Sigmoid colon (tissue), 6 donors: ENCODE measurements at regions not wholly inside any gene's neighbourhood (a gene's known extent, or its start where the extent isn't known, plus 50 kb on each side); places are given as distances from the start of the nearest gene placed in this dataset.
"Not testable (repeated sequence)": the region's sequence is repeated elsewhere in the genome, so short reads cannot be mapped to it uniquely, and the experiment has no call there.

ENCODE experiments used
- DNase-seq: peaks from one replicate; pipeline ENCODE4 v3.0.0-alpha.2; 2019
- H3K27ac ChIP-seq, 4 donors: fragments of 200-600 bp; sonication (generic); one replicate each; pipeline ENCODE4 v1.5.1; 2016 to 2019; ENCODE audit warnings: mild to moderate bottlenecking in 1 of 4
- H3K27me3 ChIP-seq, 3 donors: fragments of 200-600 bp; sonication (generic); one replicate each; pipeline ENCODE4 v1.5.1; 2019; ENCODE audit warnings: mild to moderate bottlenecking in 1 of 3
- H3K36me3 ChIP-seq, 4 donors: fragments of 200-600 bp; sonication (generic); one replicate each; pipeline ENCODE4 v1.5.1; 2016 to 2019
- H3K4me1 ChIP-seq, 4 donors: fragments of 200-600 bp; sonication (generic); one replicate each; pipeline ENCODE4 v1.5.1; 2017 to 2019
- H3K4me3 ChIP-seq, 4 donors: fragments of 200-600 bp; sonication (generic); one replicate each; pipeline ENCODE4 v1.5.1; 2017 to 2019; ENCODE audit warnings: mild to moderate bottlenecking in 2 of 4, moderate library complexity in 1 of 4
- H3K9me3 ChIP-seq, 4 donors: fragments of 200-600 bp in 3 of 4; sonication (generic) in 3 of 4; one replicate each; pipeline versions ENCODE4 v1.5.1 to v1.6.1; 2013 to 2019
- WGBS, 2 donors: extraction: QIAGEN DNeasy Blood & Tissue Kit; methylation state at CpG; one replicate each; pipeline ENCODE4 v1.1.7; 2013; 5-methylcytosine and 5-hydroxymethylcytosine counted together
- intact Hi-C: fragments of 100-400 bp; cut with DNase I; formaldehyde crosslinking; loops from one replicate; pipeline ENCODE4 v1.15.1; 2023
- donor health status: healthy with polysubstance abuse.
- donor health status: healthy.

DNA sequence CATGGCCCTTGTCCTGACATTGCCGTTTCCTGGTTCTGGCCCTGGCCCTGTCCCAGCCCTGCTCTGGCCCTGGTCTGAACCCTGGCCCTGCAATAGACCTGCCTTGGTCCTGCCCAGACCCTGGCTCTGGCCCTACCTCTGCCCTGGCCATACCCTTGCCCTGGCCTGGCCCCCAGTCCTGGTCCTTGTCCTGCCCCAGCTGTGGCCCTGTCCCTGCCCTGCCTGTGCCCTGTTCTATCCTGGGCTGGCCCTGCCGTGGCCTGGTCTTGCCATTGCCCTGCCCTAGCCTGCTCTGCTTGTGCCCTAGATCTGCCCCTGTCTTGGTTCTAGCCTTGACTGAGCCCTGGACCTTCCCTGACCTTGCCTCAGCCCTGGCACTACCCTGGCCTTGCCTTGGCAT is 1560.1 kb downstream of the RPIA start:
- intact Hi-C loops, DNase-seq, H3K27me3 ChIP-seq, H3K4me1 ChIP-seq, H3K4me3 ChIP-seq, H3K36me3 ChIP-seq, H3K9me3 ChIP-seq, H3K27ac ChIP-seq: not testable (repeated sequence)
- WGBS, 2 donors = 78 to 83% methylated on average over 2 of the region's 2 CpGs

DNA sequence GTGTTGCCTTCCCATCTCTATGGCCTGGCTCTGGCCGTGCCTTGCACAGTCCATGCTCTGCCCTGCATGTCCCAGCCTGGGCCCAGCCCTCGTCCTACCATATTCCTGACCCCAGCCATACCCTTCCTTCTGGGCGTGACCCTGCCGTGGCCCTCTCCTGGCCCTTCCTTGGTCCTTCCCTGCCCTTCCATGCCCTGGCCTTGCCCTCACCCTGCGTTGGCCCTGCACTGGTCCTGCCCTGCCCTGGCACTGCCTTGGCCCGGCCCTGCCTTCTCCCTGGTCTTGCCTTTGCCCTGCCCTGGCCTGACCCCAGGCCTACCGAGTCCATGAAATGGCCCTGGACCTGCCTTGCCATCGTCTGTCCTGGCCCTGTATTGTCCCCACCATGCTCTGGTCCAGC is 1561.8 kb downstream of the RPIA start:
- intact Hi-C loops, H3K4me3 ChIP-seq, H3K27ac ChIP-seq, H3K27me3 ChIP-seq, H3K36me3 ChIP-seq, H3K9me3 ChIP-seq, DNase-seq, H3K4me1 ChIP-seq: not testable (repeated sequence)
- WGBS, 2 donors = 85 to 88% methylated on average over 8 of the region's 8 CpGs

DNA sequence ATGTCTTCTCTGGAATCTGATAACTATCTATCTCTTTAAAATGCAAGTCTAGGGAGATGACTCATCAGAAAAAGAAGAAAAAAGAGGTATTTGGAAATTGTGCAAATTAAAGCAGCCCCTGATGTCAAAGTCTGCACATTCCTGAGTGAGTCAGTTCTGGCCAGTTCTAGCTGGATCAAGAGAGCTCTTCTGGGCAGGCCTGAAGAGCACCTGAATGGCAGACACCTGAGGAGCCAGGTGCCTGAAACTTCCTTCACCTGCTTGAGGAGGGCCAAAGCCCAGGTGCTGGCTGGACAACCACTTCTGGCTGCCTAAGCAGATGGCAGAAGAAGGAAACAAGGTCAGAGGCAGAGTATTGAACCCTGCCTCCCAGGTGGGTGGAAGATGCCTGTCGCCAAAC is 1575.4 kb downstream of the RPIA start:
- H3K4me3 ChIP-seq, H3K36me3 ChIP-seq, H3K4me1 ChIP-seq, intact Hi-C loops, H3K9me3 ChIP-seq, DNase-seq, H3K27me3 ChIP-seq, H3K27ac ChIP-seq: not testable (repeated sequence)
- 89 to 95% methylated on average over 1 of the region's 1 CpG for WGBS, 2 donors

DNA sequence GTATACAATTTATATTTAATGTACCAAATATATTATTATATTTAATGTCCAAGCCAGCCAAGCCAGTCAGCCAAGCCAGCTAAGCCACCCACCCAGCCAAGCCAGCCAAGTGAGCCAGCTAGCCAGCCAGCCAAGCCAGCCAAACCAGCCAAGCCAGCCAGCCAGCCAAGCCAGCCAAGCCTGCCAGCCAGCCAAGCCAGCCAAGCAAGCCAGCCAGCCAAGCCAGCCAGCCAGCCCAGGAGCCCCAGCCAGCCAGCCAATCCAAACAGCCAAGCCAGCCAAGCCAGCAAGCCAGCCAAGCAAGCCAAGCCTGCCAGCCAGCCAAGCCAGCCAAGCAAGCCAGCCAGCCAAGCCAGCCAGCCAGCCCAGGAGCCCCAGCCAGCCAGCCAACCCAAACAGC is 1596.3 kb downstream of the RPIA start:
- intact Hi-C loops, H3K4me1 ChIP-seq, H3K27me3 ChIP-seq, H3K4me3 ChIP-seq, H3K27ac ChIP-seq, H3K9me3 ChIP-seq, DNase-seq, H3K36me3 ChIP-seq: not testable (repeated sequence)

DNA sequence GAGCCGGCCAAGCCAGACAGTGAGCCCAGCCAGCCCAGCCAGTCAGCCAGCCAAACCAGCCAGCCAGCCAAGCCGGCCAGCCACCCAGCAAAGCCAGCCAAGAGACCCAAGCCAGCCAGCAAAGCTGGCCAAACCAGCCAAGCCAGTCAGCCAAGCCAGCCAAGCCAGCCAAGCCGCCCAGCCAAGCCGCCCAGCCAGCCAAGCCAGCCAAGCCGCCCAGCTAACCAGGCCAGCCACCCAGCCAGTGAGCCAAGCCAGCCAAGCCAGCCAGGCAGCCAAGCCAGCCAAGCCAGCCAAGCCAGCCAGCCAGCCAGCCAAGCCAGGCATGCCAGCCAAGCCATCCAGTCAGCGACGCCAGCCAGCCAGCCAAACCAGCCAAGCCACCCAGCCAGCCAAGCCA is 1596.9 kb downstream of the RPIA start:
- DNase-seq, H3K4me1 ChIP-seq, H3K36me3 ChIP-seq, H3K4me3 ChIP-seq, H3K9me3 ChIP-seq, intact Hi-C loops, H3K27me3 ChIP-seq, H3K27ac ChIP-seq: not testable (repeated sequence)
- 88 to 95% methylated on average over 7 of the region's 7 CpGs for WGBS, 2 donors

DNA sequence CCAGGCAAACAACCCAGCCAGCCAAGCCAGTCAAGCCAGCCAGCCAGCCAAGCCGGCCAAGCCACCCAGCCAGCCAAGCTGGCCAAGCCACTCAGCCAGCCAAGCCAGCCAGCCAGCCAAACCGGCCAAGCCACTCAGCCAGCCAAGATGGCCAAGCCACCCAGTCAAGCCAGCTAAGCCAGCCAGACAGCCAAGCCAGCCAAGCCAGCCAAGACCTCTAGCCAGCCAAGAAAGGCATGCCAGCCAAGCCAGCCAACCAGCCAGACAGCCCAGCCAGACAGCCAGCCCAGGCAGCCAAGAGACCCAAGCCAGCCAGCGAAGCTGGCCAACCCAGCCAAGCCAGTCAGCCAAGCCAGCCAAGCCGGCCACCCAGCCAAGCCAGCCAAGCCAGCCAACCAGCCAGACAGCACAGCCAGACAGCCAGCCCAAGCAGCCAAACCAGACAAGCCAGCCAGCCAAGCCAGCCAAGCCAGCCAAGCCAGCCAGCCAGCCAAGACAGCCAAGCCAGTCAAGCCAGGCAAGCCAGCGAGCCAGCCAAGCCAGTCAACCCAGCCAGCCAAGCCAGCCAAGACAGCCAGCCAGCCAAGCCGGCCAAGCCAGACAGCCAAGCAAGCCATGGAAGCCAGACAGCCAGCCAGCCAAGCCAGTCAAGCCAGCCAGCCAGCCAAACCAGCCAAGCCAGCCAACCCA is 1598.0 kb downstream of the RPIA start:
- H3K36me3 ChIP-seq, H3K4me3 ChIP-seq, H3K27me3 ChIP-seq, H3K4me1 ChIP-seq, DNase-seq, intact Hi-C loops, H3K27ac ChIP-seq, H3K9me3 ChIP-seq: not testable (repeated sequence)
- 84 to 85% methylated on average over 6 of the region's 6 CpGs for WGBS, 2 donors

DNA sequence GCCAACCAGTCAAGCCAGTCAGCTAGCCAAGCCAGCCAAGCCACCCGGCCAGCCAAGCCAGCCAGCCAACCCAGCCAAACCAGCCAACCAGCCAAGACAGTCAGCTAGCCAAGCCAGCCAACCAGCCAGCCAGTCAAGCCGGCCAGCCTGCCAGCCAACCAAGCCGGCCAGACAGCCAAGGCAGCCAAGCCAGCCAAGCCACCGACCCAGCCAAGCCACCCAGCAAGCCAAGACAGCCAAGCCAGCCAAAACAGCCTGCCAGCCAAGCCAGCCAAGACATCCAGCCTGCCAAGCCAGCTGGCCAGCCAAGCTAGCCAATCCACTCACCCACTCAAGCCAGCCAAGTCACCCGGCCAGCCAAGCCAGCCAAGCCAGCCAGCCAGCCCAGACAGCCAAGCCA is 1599.2 kb downstream of the RPIA start:
- 80 to 89% methylated on average over 5 of the region's 5 CpGs for WGBS, 2 donors
- H3K27ac ChIP-seq, H3K4me1 ChIP-seq, H3K27me3 ChIP-seq, H3K36me3 ChIP-seq, DNase-seq, H3K4me3 ChIP-seq, intact Hi-C loops, H3K9me3 ChIP-seq: not testable (repeated sequence)

DNA sequence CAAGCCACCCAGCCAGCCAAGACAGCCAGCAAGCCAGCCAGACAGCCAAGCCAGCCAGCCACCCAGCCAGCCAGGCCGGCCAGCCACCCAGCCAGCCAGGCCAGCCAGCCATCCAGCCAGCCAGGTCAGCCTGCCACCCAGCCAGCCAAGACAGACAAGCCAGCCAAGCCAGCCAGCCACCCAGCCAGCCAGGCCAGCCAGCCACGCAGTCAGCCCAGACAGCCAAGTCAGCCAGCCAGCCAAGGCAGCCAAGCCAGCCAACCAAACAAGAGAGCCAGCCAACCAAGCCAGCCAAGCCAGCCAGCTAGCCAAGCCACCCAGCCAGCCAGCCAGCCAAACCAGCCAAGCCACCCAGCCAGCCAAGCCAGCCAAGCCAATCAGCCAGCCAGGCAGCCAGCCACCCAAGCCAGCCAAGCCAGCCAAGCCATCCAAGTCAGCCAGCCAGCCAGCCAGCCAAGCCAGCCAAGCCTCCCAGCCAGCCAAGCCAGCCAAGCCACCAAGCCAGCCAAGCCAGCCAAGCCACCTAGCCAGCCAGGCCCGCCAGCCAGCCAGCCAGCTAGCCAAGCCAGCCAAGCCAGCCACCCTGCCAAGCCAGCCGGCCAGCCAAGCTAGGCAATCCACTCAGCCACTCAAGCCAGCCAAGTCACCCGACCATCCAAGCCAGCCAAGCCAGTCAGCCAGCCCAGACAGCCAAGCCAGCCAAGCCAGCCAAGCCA is 1599.9 kb downstream of the RPIA start:
- H3K4me1 ChIP-seq, H3K4me3 ChIP-seq, H3K36me3 ChIP-seq, intact Hi-C loops, H3K27ac ChIP-seq, H3K27me3 ChIP-seq, H3K9me3 ChIP-seq: not testable (repeated sequence)
- DNase-seq = peak; percentile 85
- WGBS, 2 donors = 52 to 55% methylated on average over 5 of the region's 5 CpGs

DNA sequence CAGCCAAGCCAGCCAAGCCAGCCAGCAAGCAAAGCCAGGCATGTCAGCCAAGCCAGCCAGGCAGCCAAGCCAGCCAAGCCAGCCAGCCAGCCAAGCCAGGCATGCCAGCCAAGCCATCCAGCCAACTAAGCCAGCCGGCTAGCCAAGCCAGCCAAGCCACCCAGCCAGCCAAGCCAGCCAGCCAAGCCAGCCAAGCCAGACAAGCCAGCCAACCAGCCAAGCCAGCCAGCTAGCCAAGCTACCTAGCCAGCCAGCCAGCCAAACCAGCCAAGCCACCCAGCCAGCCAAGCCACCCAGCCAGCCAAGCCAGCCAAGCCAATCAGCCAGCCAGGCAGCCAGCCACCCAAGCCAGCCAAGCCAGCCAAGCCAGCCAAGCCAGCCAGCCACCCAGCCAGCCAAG is 1600.5 kb downstream of the RPIA start:
- intact Hi-C loops, H3K27ac ChIP-seq, H3K27me3 ChIP-seq, H3K4me3 ChIP-seq, H3K36me3 ChIP-seq, H3K9me3 ChIP-seq, H3K4me1 ChIP-seq: not testable (repeated sequence)
- WGBS, 2 donors = 89 to 97% methylated on average over 1 of the region's 1 CpG
- DNase-seq = peak; percentile 75

DNA sequence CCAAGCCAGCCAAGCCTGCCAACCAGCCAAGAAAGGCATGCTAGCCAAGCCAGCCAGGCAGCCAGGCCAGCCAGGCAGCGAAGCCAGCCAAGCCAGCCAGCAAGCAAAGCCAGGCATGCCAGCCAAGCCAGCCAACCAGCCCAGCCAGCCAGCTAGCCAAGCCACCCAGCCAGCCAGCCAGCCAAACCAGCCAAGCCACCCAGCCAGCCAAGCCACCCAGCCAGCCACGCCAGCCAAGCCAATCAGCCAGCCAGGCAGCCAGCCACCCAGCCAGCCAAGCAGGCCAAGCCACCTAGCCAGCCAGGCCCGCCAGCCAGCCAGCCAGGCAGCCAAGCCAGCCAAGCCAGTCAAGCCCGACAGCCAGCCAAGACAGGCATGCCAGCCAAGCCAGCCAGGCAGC is 1601.0 kb downstream of the RPIA start:
- H3K4me3 ChIP-seq, intact Hi-C loops, H3K27me3 ChIP-seq, H3K9me3 ChIP-seq, H3K27ac ChIP-seq, H3K36me3 ChIP-seq, H3K4me1 ChIP-seq: not testable (repeated sequence)
- peak; percentile 79 for DNase-seq
- WGBS, 2 donors = 85 to 87% methylated on average over 4 of the region's 4 CpGs

DNA sequence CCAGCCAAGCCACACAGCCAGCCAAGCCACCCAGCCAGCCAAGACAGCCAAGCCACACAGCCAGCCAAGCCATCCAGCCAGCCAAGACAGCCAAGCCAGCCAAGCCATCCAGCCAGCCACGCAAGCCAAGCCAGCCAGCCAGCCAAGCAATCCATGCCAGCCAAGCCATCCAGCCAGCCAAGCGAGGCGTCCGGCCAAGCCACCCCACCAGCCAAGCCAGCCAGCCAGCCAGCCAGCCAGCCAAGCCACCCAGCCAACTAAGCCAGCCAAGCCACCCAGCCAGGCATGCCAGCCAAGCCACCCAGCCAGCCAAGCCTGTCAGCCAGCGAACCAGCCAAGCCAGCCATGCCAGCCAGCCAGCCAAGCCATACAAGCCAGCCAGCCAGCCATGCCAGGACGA is 1601.8 kb downstream of the RPIA start:
- not testable (repeated sequence) for H3K4me1 ChIP-seq
- peak; percentile 76 for DNase-seq

DNA sequence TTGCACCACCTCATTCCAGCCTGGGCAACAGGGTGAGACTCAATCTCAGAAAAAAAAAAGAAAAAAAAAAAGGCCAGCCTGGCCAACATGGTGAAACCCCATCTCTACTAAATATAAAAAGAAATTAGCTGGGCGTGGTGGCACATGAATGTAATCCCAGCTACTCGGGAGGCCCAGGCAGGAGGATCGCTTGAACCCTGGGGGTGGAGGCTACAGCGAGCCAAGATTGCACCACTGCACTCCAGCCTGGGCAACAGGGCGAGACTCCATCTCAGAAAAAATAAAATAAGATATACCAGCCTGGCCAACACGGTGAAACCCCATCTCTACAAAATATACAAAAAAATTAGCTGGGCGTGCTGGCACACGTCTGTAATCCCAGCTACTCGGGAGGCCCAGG is 1602.3 kb downstream of the RPIA start:
- H3K9me3 ChIP-seq, H3K4me1 ChIP-seq, DNase-seq, H3K27ac ChIP-seq, intact Hi-C loops, H3K36me3 ChIP-seq, H3K27me3 ChIP-seq, H3K4me3 ChIP-seq: not testable (repeated sequence)
- WGBS, 2 donors = 92 to 95% methylated on average over 8 of the region's 9 CpGs

More for the DNA sequence above, 1601.8 kb downstream of the RPIA start:
- H3K27ac ChIP-seq, H3K36me3 ChIP-seq, H3K27me3 ChIP-seq, intact Hi-C loops, H3K4me3 ChIP-seq, H3K9me3 ChIP-seq: not testable (repeated sequence)
- whole genome bisulfite sequencing, 2 donors = 71% methylated on average over 6 of the region's 6 CpGs

DNA sequence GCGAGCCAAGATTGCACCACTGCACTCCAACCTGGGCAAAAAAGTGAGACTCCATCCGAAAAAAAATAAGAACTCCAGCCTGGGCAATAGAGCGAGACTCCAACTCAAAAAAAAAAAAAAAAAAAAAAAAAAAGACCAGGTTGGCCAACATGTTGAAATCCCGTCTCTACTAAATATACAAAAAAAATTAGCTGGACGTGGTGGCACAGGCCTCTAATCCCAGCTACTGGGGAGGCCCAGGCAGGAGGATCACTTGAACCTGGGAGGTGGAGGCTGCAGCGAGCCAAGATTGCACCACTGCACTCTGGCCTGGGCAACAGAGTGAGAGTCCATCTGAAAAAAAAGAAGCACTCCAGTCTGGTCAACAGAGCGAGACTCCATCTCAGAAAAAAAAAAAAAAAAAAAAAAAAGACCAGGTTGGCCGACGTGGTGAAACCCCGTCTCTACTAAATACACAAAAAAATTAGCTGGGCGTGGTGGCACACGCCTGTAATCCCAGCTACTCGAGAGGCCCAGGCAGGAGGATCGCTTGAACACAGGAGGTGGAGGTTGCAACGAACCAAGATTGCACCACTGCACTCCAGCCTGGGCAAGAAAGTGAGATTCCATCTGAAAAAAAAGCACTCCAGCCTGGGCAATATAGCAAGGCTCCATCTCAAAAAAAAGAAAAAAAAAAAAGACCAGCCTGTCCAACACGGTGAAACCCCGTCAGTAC is 1603.7 kb downstream of the RPIA start:
- H3K27me3 ChIP-seq, H3K4me3 ChIP-seq, intact Hi-C loops, H3K4me1 ChIP-seq, H3K27ac ChIP-seq, H3K36me3 ChIP-seq, H3K9me3 ChIP-seq, DNase-seq: not testable (repeated sequence)
- 83 to 91% methylated on average over 16 to 17 of the region's 17 CpGs for WGBS, 2 donors
